Skeletal muscle tissue (tissue), 3 donors: ENCODE measurements at regions not wholly inside any gene's neighbourhood (a gene's known extent, or its start where the extent isn't known, plus 50 kb on each side); places are given as distances from the start of the nearest gene placed in this dataset.

Experiments used
- H3K27ac ChIP-seq: one replicate; pipeline ENCODE4 v1.7.0; 2013; ENCODE audit warnings: mild to moderate bottlenecking, low read depth, low read length, inconsistent platforms
- H3K27me3 ChIP-seq, 3 donors: one replicate each; pipeline ENCODE4 v1.7.0; 2013; ENCODE audit warnings: low read length in 3 of 3; ENCODE audit not compliant: control insufficient read depth in 3 of 3, insufficient read depth in 3 of 3
- H3K36me3 ChIP-seq, 3 donors: one replicate each; pipeline ENCODE4 v1.7.0; 2013; ENCODE audit warnings: low read length in 3 of 3; ENCODE audit not compliant: control insufficient read depth in 3 of 3, insufficient read depth in 3 of 3
- H3K4me1 ChIP-seq, 3 donors: one replicate each; pipeline ENCODE4 v1.7.0; 2013; ENCODE audit warnings: low read length in 3 of 3, mild to moderate bottlenecking in 3 of 3; ENCODE audit not compliant: control insufficient read depth in 3 of 3, insufficient read depth in 3 of 3
- H3K4me3 ChIP-seq, 3 donors: one replicate each; pipeline ENCODE4 v1.7.0; 2013; ENCODE audit warnings: low read length in 3 of 3
- H3K9ac ChIP-seq, 3 donors: one replicate each; pipeline ENCODE4 v1.7.0; 2013; ENCODE audit warnings: low read length in 3 of 3, mild to moderate bottlenecking in 3 of 3, moderate library complexity in 2 of 3, low read depth in 1 of 3
- H3K9me3 ChIP-seq, 3 donors: one replicate each; pipeline ENCODE4 v1.7.0; 2013; ENCODE audit warnings: low read length in 3 of 3; ENCODE audit not compliant: control insufficient read depth in 3 of 3
- donor health status: Osteomylitis.

DNA sequence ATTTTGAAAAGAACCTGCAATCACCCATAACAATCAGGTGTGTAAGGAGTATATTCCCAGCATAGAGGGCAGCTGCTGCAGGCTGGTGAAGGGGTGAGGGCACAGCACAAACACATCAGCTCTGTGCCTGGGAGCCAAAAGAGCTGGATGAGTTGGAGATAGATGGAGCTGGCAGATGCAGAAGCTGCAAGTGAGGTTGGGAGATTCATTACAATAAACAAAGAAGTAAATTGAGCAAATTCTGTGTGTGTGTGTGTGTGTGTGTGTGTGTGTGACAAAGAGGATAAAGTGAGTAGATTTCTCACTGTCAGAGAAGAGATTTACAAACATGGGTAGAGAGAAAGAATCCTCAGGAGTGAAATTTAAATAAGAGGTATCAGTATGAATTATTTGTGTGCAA, 994.7 kb downstream of the EPHA3 start:
- Histone ChIP-seq H3K4me1 (no peaks in the 10 kb centered on the region), H3K27me3 (no peaks in the 10 kb centered on the region)

DNA sequence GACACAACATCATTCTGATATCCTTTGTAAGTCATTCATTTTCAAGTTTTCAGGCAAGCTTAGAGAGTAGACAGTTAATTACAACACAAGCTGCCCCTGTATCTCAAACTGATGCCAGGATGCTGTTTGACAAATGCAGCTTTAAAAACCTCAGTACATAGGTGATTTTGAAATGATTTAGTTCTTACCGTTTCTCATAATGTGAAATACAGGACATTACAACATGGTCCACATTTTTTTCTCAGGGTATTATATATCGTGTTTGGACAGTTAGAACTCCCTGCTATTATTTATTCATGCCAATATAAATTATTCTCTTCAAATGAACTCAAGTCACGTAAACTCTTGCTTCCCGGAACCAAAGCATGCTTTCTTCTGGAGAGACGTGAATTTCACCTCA, 1013.9 kb downstream of the EPHA3 start:
- peaks cover 0 to 2% (median 0%) of the 10 kb centered on the region in 3 donors for H3K9me3 ChIP-seq
- no peak overlapping the region for H3K9ac ChIP-seq

More for the DNA sequence above, 994.7 kb downstream of the EPHA3 start:
- H3K4me3 ChIP-seq = no peak overlapping the region
- no peaks in the 10 kb centered on the region for H3K36me3 ChIP-seq
- no peak overlapping the region for H3K27ac ChIP-seq
- H3K9me3 ChIP-seq = no peaks in the 10 kb centered on the region
- no peak overlapping the region for H3K9ac ChIP-seq

DNA sequence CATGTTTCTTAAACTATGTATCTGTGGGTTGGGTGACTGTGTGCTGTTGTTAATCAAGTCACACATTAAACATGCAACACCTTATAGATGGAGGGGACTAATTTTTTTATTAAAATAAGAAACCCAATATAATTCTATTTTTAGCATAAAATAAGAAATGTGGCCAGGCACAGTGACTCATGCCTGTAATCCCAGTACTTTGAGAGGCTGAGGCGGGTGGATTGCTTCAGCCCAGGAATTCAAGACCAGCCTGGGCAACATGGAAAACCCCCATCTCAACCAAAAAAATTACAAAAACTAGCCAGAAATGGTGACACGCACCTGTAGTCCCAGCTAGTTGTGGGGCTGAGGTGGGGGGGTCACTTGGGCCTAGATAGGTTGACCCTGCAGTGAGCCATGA, 1021.0 kb downstream of the EPHA3 start:
- Histone ChIP-seq H3K9me3 (no peaks in the 10 kb centered on the region), H3K4me1 (no peaks in the 10 kb centered on the region), H3K4me3 (no peak overlapping the region), H3K27me3 (no peaks in the 10 kb centered on the region), H3K36me3 (no peaks in the 10 kb centered on the region), H3K9ac (no peak overlapping the region), H3K27ac (no peak overlapping the region)

More for the DNA sequence above, 1013.9 kb downstream of the EPHA3 start:
- no peaks in the 10 kb centered on the region for H3K36me3 ChIP-seq
- no peaks in the 10 kb centered on the region for H3K27me3 ChIP-seq
- no peak overlapping the region for H3K27ac ChIP-seq
- no peaks in the 10 kb centered on the region for H3K4me1 ChIP-seq
- no peak overlapping the region for H3K4me3 ChIP-seq

DNA sequence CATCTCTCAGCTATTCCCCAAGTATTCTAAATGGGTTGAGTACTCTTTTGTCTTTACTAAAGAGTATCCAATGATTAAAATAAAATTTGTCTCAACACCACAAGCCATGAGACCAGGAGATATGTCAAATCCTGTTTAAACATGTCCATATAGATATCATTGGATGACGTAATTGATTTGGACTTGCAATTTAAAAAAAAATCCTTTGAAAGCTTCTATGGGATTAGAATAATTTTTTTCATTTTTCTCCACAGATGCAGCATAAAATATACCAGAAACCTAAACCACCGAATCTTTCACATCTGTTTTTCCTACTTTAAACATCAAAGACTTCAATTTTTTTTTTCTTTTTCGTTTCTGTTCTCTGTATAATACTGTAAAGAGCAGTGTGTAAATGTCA, 1022.3 kb downstream of the EPHA3 start:
- Histone ChIP-seq H3K4me3 (no peak overlapping the region), H3K9ac (no peak overlapping the region), H3K27ac (no peak overlapping the region), H3K27me3 (no peaks in the 10 kb centered on the region), H3K36me3 (no peaks in the 10 kb centered on the region), H3K4me1 (no peaks in the 10 kb centered on the region), H3K9me3 (no peaks in the 10 kb centered on the region)

DNA sequence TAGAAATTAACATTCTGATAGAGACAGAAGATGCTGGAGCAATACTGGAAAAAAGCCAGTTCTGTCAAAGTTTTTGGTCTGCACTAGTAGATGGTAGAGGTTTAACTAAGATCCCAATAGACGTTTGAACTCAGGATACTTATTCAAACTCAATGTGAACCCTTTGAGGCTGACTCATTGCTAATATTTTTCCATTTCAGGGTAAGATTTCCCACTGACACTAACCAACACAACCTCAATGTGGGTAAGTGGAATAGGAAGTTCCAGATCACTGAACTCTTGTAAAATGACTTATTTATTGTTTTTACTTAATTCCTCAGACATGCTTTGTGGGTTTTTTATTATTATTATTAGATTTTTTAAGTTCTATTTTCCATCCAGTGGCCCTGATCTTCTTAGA, 1024.8 kb downstream of the EPHA3 start:
- Histone ChIP-seq H3K27me3 (no peaks in the 10 kb centered on the region), H3K36me3 (no peaks in the 10 kb centered on the region), H3K4me3 (no peak overlapping the region)

DNA sequence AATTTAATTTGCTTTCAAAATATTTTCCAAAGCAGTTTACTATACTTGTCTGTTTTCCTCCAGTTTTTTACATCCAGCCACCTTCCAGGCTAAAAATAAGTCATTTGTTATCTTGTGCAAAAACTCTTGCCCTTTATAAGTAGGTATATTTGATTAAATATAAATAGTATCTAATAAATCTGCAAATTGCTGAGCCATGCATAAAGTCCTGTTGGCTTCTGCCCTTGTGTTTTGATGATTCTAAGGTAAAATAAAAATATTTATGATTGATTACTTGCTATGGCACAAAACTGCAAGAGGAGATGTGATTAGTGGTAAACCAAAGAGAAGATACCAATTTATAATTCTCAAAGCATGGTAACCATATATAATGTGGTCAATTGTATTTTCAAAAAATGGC, 1026.7 kb downstream of the EPHA3 start:
- no peak overlapping the region for H3K4me3 ChIP-seq
- no peaks in the 10 kb centered on the region for H3K9me3 ChIP-seq
- H3K4me1 ChIP-seq = no peaks in the 10 kb centered on the region
- H3K27me3 ChIP-seq = no peaks in the 10 kb centered on the region
- H3K36me3 ChIP-seq = no peaks in the 10 kb centered on the region
- H3K27ac ChIP-seq = no peak overlapping the region
- H3K9ac ChIP-seq = no peak overlapping the region

More for the DNA sequence above, 1024.8 kb downstream of the EPHA3 start:
- H3K9ac ChIP-seq = no peak overlapping the region
- H3K27ac ChIP-seq = no peak overlapping the region
- H3K4me1 ChIP-seq = no peaks in the 10 kb centered on the region
- no peaks in the 10 kb centered on the region for H3K9me3 ChIP-seq

DNA sequence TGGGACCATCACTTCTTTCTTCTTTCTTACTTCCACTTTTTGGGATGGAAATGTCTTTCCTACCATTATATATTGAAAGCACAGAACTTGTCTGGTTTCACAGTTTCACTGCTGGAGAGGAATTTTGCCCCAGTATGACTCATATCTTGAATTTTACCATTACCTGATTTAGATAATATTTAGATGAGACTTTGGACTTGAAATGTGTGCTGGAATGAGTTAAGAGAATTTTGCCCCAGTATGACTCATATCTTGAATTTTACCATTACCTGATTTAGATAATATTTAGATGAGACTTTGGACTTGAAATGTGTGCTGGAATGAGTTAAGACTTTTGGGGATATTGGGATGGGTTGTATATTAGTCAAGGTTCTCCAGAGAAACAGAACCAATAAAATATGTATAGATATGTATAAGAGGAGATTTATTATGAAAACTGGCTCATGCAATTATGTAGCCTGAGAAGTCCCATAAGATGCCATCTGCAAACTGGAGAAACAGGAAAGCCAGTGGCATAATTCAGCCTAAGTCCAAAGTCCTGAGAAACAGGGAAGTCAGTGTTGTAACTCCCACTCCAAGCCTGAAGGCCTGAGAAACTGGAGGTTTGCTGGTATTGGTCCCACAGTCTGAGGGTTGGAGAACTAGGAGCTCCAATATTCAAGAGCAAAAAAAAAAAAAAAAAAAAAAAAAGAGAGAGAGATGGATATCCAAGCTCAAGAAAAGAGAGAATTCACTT, 1029.2 kb downstream of the EPHA3 start:
- no peak overlapping the region for H3K27ac ChIP-seq
- no peaks in the 10 kb centered on the region for H3K4me1 ChIP-seq
- H3K27me3 ChIP-seq = no peaks in the 10 kb centered on the region
- no peaks in the 10 kb centered on the region for H3K36me3 ChIP-seq
- H3K9me3 ChIP-seq = no peaks in the 10 kb centered on the region
- no peak overlapping the region for H3K4me3 ChIP-seq
- no peak overlapping the region for H3K9ac ChIP-seq

DNA sequence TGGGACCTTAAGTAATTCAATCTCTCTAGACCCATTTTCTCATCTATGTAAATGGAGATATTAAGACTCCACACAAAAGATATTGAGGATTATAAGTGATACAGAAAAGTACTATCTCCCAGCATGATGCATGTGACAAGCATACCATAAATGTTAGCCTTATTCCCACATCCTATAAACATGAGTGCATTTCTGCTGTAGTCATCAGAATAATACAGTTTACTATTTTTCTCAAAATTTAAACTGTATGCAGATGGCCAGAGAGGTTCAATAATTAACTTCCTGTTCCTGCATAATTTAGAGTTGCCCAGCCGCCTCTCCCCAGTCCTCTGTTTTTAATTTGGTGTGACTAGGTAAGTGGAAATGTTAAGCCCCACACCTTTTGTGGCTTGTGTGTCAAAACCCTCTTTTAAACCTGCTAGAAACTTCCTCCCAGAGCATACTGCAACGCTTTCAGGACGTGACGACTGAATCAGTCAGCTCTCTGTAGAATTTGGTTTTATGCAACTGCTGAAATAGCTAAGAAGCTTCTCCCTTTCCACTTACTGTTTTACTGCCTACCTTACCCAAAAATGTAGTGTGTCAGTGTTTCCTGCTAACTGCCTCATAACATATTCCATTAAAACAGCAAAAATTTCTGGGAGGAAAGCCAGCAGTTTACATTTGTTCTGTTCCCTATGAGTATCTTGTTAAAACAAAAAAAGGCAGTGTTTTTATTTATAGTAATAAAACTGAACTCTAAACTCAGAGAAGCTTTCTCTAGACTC, 1037.9 kb downstream of the EPHA3 start:
- H3K27me3 ChIP-seq = no peaks in the 10 kb centered on the region
- H3K4me3 ChIP-seq = no peak overlapping the region
- H3K27ac ChIP-seq = no peak overlapping the region
- no peaks in the 10 kb centered on the region for H3K9me3 ChIP-seq
- H3K4me1 ChIP-seq = no peaks in the 10 kb centered on the region
- no peak overlapping the region for H3K9ac ChIP-seq
- H3K36me3 ChIP-seq = no peaks in the 10 kb centered on the region

DNA sequence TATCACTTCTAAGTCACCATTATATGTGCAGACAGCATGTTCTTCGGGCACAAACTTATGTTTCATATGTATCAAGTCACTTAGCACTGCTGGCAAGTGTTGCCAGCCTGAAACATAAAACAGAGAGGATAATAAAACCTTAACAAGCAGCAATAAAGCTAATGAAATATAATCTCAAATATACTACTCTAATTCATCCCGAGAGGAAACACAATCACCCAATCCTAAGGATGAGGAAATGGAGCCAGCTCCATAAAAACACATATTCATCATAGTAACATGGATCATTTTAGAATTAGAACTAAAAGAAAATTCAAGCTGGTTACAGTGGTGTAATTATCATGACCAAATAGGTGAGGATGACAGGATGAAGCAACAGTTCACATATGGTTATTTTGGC, 1072.7 kb downstream of the EPHA3 start:
- Histone ChIP-seq H3K27ac (no peak overlapping the region), H3K36me3 (no peaks in the 10 kb centered on the region), H3K27me3 (no peaks in the 10 kb centered on the region), H3K9ac (no peak overlapping the region), H3K4me1 (no peaks in the 10 kb centered on the region), H3K4me3 (no peak overlapping the region), H3K9me3 (no peaks in the 10 kb centered on the region)

DNA sequence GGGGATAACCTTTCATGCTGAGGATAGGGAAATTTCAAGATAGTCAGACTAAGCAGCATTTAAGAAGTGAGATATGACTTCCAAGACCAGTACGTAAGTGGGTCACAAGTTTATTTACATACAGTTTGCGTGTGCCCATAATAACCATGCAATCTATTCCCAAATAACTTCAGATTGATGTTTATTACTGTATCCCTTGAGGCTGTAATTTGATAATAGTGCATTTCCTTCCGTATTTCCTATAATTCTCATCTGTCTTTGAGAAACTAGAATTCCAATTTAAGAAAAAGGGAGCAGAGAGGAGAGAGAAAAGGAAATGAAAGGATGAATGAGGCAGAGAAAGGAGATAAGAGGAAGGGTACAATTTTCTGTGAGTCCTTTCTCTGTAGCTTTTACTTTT, 1073.1 kb downstream of the EPHA3 start:
- Histone ChIP-seq H3K27ac (no peak overlapping the region), H3K4me1 (no peaks in the 10 kb centered on the region), H3K9ac (no peak overlapping the region), H3K9me3 (no peaks in the 10 kb centered on the region), H3K27me3 (no peaks in the 10 kb centered on the region), H3K36me3 (no peaks in the 10 kb centered on the region), H3K4me3 (no peak overlapping the region)
